GM19324 (cell line): ENCODE measurements at regions not wholly inside any gene's neighbourhood (a gene's known extent, or its start where the extent isn't known, plus 50 kb on each side); places are given as distances from the start of the nearest gene placed in this dataset.

Experiments used
- ATAC-seq: cut with Tn5 transposase; IDR thresholded peaks from one replicate; pipeline ENCODE4 v1.9.1; 2021; ENCODE audit warnings: mild to moderate bottlenecking, moderate library complexity; ENCODE audit not compliant: unreplicated experiment, low FRiP score

GRCh38 chr9:28847331-28847730 is 1274.0 kb upstream of the C9orf72 start:
- no peak for ATAC-seq

- no peak for ATAC-seq
Observed at GRCh38 chr9:28848671-28849070, 1275.4 kb upstream of the C9orf72 start.

GRCh38 chr9:28853477-28853876 is 1280.2 kb upstream of the C9orf72 start:
- no peak for ATAC-seq

GRCh38 chr9:28866951-28867350 is 1293.7 kb upstream of the C9orf72 start:
- ATAC-seq = no peak

GRCh38 chr9:28868228-28868990 is 1295.1 kb upstream of the C9orf72 start:
- no peak for ATAC-seq

GRCh38 chr9:28882529-28882928 is 1309.2 kb upstream of the C9orf72 start:
- ATAC-seq = no peak

GRCh38 chr9:28883234-28883633 is 1310.0 kb upstream of the C9orf72 start:
- ATAC-seq = no peak

- ATAC-seq = no peak
Observed at GRCh38 chr9:28887188-28887884, 1314.1 kb upstream of the C9orf72 start.

GRCh38 chr9:28888806-28889205 is 1315.5 kb upstream of the C9orf72 start:
- ATAC-seq = no peak

GRCh38 chr9:28892538-28892937 is 1319.3 kb upstream of the C9orf72 start:
- ATAC-seq = no peak

GRCh38 chr9:28899267-28899666 is 1326.0 kb upstream of the C9orf72 start:
- no peak for ATAC-seq

- ATAC-seq = no peak
Observed at GRCh38 chr9:28899926-28900325, 1326.6 kb upstream of the C9orf72 start.

- no peak for ATAC-seq
Observed at GRCh38 chr9:28900406-28900805, 1327.1 kb upstream of the C9orf72 start.

- no peak for ATAC-seq
Observed at GRCh38 chr9:28909526-28909925, 1336.2 kb upstream of the C9orf72 start.

GRCh38 chr9:28912621-28913020 is 1339.3 kb upstream of the C9orf72 start:
- ATAC-seq = no peak

- ATAC-seq = no peak
Observed at GRCh38 chr9:28915202-28915930, 1342.1 kb upstream of the C9orf72 start.

GRCh38 chr9:28916348-28916747 is 1343.1 kb upstream of the C9orf72 start:
- no peak for ATAC-seq

GRCh38 chr9:28921857-28922500 is 1348.7 kb upstream of the C9orf72 start:
- ATAC-seq = no peak

GRCh38 chr9:28922891-28923290 is 1349.6 kb upstream of the C9orf72 start:
- ATAC-seq = no peak

GRCh38 chr9:28923351-28923750 is 1350.1 kb upstream of the C9orf72 start:
- ATAC-seq = no peak

GRCh38 chr9:28925157-28925556 is 1351.9 kb upstream of the C9orf72 start:
- ATAC-seq = no peak
